CD4-positive, alpha-beta T cell (primary cell): ENCODE measurements at regions not wholly inside any gene's neighbourhood (a gene's known extent, or its start where the extent isn't known, plus 50 kb on each side); places are given as distances from the start of the nearest gene placed in this dataset.

Experiments
- ATAC-seq: fragments of 200-7000 bp; cut with Tn5 transposase; one replicate; pipeline ENCODE4 v1.10.0; 2022; ENCODE audit warnings: mild to moderate bottlenecking; ENCODE audit not compliant: poor library complexity
- CTCF ChIA-PET: fragments of 350-600 bp; sonication (Branson Sonifier 250); formaldehyde crosslinking; loops from one replicate; lab custom pipeline; 2021; ENCODE audit warnings: antibody characterized with exemption, inconsistent platforms; lab: Charles Lee
- POLR2A ChIA-PET: fragments of 350-600 bp; sonication (Branson Sonifier 250); formaldehyde crosslinking; loops from one replicate; lab custom pipeline; 2021; ENCODE audit warnings: antibody characterized with exemption, inconsistent platforms; lab: Charles Lee
- DNase-seq, 14 experiments: peaks; one replicate each; pipeline ENCODE4 v3.0.0-alpha.2; 2013 to 2020; ENCODE audit warnings: mixed read lengths in 2 of 14
- H3K27ac ChIP-seq, 2 donors: one replicate each; pipeline versions ENCODE4 v1.5.1 to v1.7.0; 2013; ENCODE audit warnings: low read length in 2 of 2, low read depth in 1 of 2, mild to moderate bottlenecking in 1 of 2
- H3K27me3 ChIP-seq, 2 experiments: 1 replicate in 1 of 2; 2 replicates in 1 of 2; pipeline versions ENCODE4 v1.6.1 to v1.7.0; 2013; ENCODE audit warnings: low read length in 2 of 2, control low read depth in 1 of 2, mild to moderate bottlenecking in 1 of 2, moderate library complexity in 1 of 2; ENCODE audit not compliant: insufficient read depth in 2 of 2, control insufficient read depth in 1 of 2
- H3K36me3 ChIP-seq: one replicate; pipeline ENCODE4 v1.6.1; 2013; ENCODE audit warnings: low read length, control low read depth; ENCODE audit not compliant: insufficient read depth
- H3K4me1 ChIP-seq: one replicate; pipeline ENCODE4 v1.6.1; 2013; ENCODE audit warnings: low read length, control low read depth; ENCODE audit not compliant: insufficient read depth
- H3K4me3 ChIP-seq: one replicate; pipeline ENCODE4 v1.5.1; 2013; ENCODE audit warnings: mild to moderate bottlenecking, low read length, moderate library complexity
- H3K9me3 ChIP-seq, 2 experiments: 1 replicate in 1 of 2; 2 replicates in 1 of 2; pipeline versions ENCODE4 v1.6.1 to v1.7.0; 2013; ENCODE audit warnings: low read length in 2 of 2, mild to moderate bottlenecking in 2 of 2, control low read depth in 1 of 2, moderate library complexity in 1 of 2; ENCODE audit not compliant: control insufficient read depth in 1 of 2, insufficient read depth in 1 of 2
- H3K27ac Mint-ChIP-seq: one replicate; pipeline ENCODE4 v1.8.0; 2020; ENCODE audit warnings: mixed read lengths
- H3K27me3 Mint-ChIP-seq: one replicate; pipeline ENCODE4 v1.8.0; 2021; ENCODE audit warnings: mixed read lengths
- H3K36me3 Mint-ChIP-seq: one replicate; pipeline ENCODE4 v1.8.0; 2021; ENCODE audit warnings: low read depth, mixed read lengths
- H3K4me1 Mint-ChIP-seq: one replicate; pipeline ENCODE4 v1.8.0; 2021; ENCODE audit warnings: low read depth, mixed read lengths
- H3K4me3 Mint-ChIP-seq: one replicate; pipeline ENCODE4 v1.8.0; 2020; ENCODE audit warnings: mild to moderate bottlenecking, mixed read lengths
- H3K9me3 Mint-ChIP-seq: one replicate; pipeline ENCODE4 v1.8.0; 2020; ENCODE audit warnings: mixed read lengths
- CTCF ChIP-seq: fragments of 200-600 bp; IDR thresholded peaks from one replicate; pipeline ENCODE4 v1.8.0; 2022; ENCODE audit warnings: antibody characterized with exemption, mild to moderate bottlenecking
- intact Hi-C, 2 experiments: fragments of 100-400 bp; cut with DNase I in 1 of 2; cut with micrococcal nuclease in 1 of 2; formaldehyde crosslinking; loops; one replicate each; pipeline versions ENCODE4 v1.15.1 to v1.9.0; 2023 to 2025; cut with DNase I, micrococcal nuclease

DNA sequence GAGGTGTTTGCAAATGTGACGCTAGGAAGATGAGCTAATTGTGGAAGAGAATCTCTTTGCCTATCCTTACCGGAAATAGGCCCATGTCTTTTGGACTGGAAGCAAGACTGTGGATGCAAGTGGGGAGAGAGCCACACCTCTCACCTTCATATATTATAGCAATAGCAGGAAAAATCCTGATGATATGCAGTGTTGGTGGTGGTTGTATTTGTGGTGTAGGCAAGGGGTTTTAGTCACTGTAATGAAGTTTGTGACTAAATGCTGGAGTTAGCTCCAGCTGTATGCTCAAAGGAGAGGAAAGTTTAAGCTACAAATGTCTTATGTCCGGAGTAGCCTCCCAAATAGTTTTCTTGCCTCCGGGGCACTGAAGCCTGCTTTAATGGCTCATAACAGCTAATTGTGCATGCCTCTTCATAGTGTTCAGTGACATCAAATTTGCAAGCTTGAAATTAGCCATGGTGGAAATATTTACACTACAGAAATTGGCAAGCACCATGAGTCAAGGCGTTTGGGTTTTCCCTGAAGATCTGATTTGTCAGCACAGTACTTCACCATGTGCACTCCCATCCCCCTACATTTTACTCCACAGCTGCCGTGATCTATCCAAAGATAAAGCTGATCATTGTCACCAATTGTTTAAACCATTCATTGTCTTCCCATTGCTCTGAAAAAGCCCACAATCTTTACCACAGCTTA is 102.6 kb upstream of the ZNF644 start:
- Mint-ChIP-seq H3K4me1 (no peaks in the 10 kb centered on the region), H3K27me3 (no peaks in the 10 kb centered on the region), H3K36me3 (no peaks in the 10 kb centered on the region), H3K4me3 (no peak overlapping the region), H3K27ac (no peak overlapping the region), H3K9me3 (no peaks in the 10 kb centered on the region)
- Histone ChIP-seq H3K4me1 (no peaks in the 10 kb centered on the region), H3K4me3 (no peak overlapping the region), H3K9me3 (no peaks in the 10 kb centered on the region), H3K27me3 (peaks cover 0 to 3% of the 10 kb centered on the region in 2 experiments), H3K36me3 (no peaks in the 10 kb centered on the region), H3K27ac (no peak overlapping the region)
- POLR2A ChIA-PET: no interaction called here
- intact Hi-C loops: no loop called here
- CTCF ChIA-PET: no interaction called here
- DNase-seq (peak in 1 of 14 experiments; percentile 4), ATAC-seq (no peak)
- TF ChIP-seq CTCF: no peak

GRCh38 chr1:91123773-91124172 is 101.9 kb upstream of the ZNF644 start:
- Histone ChIP-seq H3K27me3 (peaks cover 0 to 3% of the 10 kb centered on the region in 2 experiments), H3K27ac (no peak overlapping the region), H3K4me3 (no peak overlapping the region), H3K36me3 (no peaks in the 10 kb centered on the region), H3K9me3 (no peaks in the 10 kb centered on the region), H3K4me1 (no peaks in the 10 kb centered on the region)
- ChIA-PET POLR2A (no interaction called here), CTCF (no interaction called here)
- H3K27me3 Mint-ChIP-seq: no peaks in the 10 kb centered on the region
- no peaks in the 10 kb centered on the region for H3K9me3 Mint-ChIP-seq
- no peak overlapping the region for H3K4me3 Mint-ChIP-seq
- DNase-seq (no peak), ATAC-seq (no peak)
- no peak overlapping the region for H3K27ac Mint-ChIP-seq
- no peaks in the 10 kb centered on the region for H3K4me1 Mint-ChIP-seq
- no peak for TF ChIP-seq CTCF
- H3K36me3 Mint-ChIP-seq: no peaks in the 10 kb centered on the region
- intact Hi-C loops: no loop called here

GRCh38 chr1:91123319-91123718 is 101.5 kb upstream of the ZNF644 start:
- Mint-ChIP-seq H3K4me3 (no peak overlapping the region), H3K9me3 (no peaks in the 10 kb centered on the region), H3K27me3 (no peaks in the 10 kb centered on the region), H3K4me1 (no peaks in the 10 kb centered on the region), H3K27ac (no peak overlapping the region), H3K36me3 (no peaks in the 10 kb centered on the region)
- peaks cover 0 to 3% of the 10 kb centered on the region in 2 experiments for H3K27me3 ChIP-seq
- intact Hi-C loops: no loop called here
- no peaks in the 10 kb centered on the region for H3K36me3 ChIP-seq
- no peak overlapping the region for H3K27ac ChIP-seq
- no peak for TF ChIP-seq CTCF
- no peak for DNase-seq
- H3K4me1 ChIP-seq: no peaks in the 10 kb centered on the region
- ChIA-PET POLR2A (no interaction called here), CTCF (no interaction called here)
- ATAC-seq: no peak
- H3K9me3 ChIP-seq: no peaks in the 10 kb centered on the region
- H3K4me3 ChIP-seq: no peak overlapping the region
